HG03432 (cell line): ENCODE measurements at regions not wholly inside any gene's neighbourhood (a gene's known extent, or its start where the extent isn't known, plus 50 kb on each side); places are given as distances from the start of the nearest gene placed in this dataset.

Source experiments
- ATAC-seq: cut with Tn5 transposase; IDR thresholded peaks from one replicate; pipeline ENCODE4 v1.9.1; 2021; ENCODE audit warnings: mild to moderate bottlenecking, moderate library complexity; ENCODE audit not compliant: unreplicated experiment

- ATAC-seq = no peak
Observed at GRCh38 chrX:100217547-100217946, 192.5 kb downstream of the PCDH19 start.

DNA sequence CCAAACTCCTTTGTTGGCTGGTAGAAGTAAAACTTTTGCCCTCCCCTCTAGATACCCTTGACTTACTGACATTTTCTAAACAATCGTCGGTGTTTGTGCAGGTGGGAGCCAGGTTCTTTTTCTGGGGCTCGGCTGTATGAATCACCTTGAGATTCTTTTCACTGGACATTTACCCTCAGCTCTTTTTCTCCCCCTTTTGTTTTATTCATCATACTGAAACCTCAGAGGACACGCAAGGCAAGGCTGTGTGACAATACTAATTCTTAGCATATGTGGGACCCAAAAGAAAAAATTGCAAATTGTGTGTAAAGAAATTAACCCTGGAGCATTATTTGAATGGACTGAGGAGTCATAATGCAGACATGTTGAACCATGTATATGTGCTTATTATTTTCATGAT, 194.0 kb downstream of the PCDH19 start:
- no peak for ATAC-seq

DNA sequence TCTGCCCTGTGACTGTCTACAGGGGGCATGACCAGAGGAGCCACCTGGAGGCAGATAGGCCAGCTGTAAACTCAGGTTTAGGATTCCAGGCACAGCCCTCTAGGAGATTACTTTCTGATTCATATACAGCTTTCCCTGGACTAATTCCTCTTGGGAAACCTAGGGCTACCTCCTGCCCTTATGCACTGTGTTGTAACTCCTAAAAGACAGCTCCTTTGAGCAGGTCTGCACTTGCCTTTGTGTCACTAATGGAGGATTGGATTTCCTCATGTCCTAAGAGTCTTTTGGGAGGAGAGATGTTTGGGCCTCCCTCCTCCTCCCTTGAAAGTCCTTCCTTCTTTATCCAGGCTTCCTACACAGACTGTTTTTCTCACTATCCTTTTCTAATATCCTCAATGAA, 202.0 kb downstream of the PCDH19 start:
- no peak for ATAC-seq

DNA sequence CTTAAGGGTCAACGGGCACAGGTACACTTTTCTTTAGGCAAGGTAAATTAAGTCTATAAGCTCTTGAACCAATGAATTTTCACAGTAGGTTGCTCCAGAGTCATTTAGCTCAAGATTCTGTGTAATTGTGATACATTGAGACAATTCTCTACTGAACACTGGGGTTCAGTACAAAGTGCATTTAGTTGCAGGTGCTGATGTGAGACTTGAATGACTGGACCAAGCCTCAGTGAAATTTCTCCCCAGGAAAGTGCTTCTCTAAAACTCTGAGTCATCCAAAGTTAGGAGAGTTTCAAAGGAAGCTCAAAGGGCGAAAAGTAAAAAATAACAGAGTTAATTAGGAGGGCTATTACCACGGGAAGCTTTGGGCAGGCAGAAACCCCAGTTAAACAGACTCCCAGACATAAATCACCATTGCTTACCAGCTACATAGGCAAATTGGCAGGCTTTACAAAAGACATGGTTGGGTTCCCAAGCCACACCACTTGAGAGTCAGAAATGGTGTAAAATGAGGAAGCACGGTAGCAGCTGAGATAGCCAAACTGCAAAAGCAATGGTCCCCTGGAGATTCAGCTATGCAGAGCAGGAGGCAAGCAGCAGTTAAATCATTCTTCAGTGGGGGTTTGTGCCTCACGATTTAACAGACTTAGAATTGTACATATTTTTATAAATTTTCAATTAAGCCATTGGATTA, 202.6 kb downstream of the PCDH19 start:
- ATAC-seq = peak; percentile 64

- no peak for ATAC-seq
Observed at GRCh38 chrX:100204534-100204933, 205.5 kb downstream of the PCDH19 start.

DNA sequence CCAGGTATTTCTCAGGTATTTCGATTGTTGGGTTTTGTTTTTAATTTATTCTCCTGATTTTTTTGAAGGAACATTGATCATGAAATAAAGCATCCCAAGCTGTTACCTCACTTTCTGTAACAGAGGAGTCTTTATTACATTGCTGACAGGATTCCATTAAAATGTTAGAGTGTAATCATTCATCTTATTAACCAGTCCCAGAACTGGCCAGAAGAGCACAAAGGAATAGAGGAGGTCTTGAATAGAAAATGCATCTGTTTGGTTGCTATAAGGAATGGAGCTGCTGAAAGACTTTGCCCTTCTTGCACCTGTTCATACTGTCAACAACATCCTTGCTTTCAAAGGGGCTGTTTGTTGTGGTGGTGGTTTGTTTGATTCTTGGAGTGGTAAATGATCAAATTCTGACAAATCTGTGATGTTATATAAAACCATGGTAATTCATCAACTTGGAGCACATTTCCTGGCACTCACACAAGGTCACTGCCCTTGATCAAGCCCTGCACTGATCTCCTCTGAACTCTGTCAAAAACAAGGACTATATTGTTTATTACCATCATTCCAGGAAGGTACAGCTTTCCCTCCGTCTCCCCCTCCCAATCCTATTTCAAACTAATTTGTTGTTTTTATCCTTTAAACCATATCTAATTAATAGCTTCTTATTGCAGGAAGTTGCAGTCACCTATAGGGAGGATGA, 215.8 kb downstream of the PCDH19 start:
- ATAC-seq = no peak
